NT2/D1 (cell line): ENCODE measurements at regions not wholly inside any gene's neighbourhood (a gene's known extent, or its start where the extent isn't known, plus 50 kb on each side); places are given as distances from the start of the nearest gene placed in this dataset.

Experiments
- SUZ12 ChIP-seq: IDR thresholded peaks from 2 replicates; pipeline ENCODE4 v1.6.1; 2011; ENCODE audit not compliant: insufficient read length, insufficient read depth; ENCODE audit errors: extremely low read depth
- YY1 ChIP-seq: IDR thresholded peaks from 2 replicates; pipeline ENCODE4 v1.6.1; 2011; ENCODE audit not compliant: insufficient read length, insufficient read depth
- ZNF274 ChIP-seq: IDR thresholded peaks from 2 replicates; pipeline ENCODE4 v1.6.1; 2011; ENCODE audit warnings: mild to moderate bottlenecking, low read depth, low read length

DNA sequence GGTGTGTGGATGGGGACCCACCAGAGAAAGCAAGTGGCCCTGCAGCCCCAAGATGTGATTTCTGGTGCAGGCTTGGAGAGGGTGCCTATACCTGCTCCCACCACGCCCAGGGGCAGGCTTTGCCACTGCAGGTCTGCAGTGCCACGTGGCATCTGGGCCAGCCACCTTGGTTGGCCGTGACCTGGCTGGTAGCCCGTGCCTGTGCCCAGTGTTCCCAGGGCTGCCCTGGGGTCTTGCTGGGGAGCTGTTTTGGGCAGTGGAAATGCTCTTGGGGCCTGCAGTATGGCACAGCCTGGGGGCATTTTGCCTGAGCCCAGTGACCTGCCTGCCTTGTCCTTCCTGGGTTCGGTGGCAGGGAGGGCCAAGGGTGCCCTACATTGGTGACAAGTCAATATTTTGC, 203.4 kb downstream of the UBE3A start:
- TF ChIP-seq ZNF274 = no peak
- no peak for TF ChIP-seq SUZ12
- TF ChIP-seq YY1 = no peak
